ENCODE measurements at regions not wholly inside any gene's neighbourhood (a gene's known extent, or its start where the extent isn't known, plus 50 kb on each side); places are given as distances from the start of the nearest gene placed in this dataset.

- no peak for TF ChIP-seq CTCF (IDR thresholded peaks at IDR 0.05; ENCODE audit: insufficient read depth, low read depth, low read length)
- no peak for TF ChIP-seq EZH2 (IDR thresholded peaks at IDR 0.05; ENCODE audit: insufficient read depth, low read length)
Observed at GRCh38 chr2:204072443-204073324, 136.1 kb downstream of the ICOS start.
